ENCODE measurements at regions not wholly inside any gene's neighbourhood (a gene's known extent, or its start where the extent isn't known, plus 50 kb on each side); places are given as distances from the start of the nearest gene placed in this dataset.

- TF ChIP-seq POLR2A (IDR thresholded peaks at IDR 0.05), result no peak
- TF ChIP-seq, protein P1, sequence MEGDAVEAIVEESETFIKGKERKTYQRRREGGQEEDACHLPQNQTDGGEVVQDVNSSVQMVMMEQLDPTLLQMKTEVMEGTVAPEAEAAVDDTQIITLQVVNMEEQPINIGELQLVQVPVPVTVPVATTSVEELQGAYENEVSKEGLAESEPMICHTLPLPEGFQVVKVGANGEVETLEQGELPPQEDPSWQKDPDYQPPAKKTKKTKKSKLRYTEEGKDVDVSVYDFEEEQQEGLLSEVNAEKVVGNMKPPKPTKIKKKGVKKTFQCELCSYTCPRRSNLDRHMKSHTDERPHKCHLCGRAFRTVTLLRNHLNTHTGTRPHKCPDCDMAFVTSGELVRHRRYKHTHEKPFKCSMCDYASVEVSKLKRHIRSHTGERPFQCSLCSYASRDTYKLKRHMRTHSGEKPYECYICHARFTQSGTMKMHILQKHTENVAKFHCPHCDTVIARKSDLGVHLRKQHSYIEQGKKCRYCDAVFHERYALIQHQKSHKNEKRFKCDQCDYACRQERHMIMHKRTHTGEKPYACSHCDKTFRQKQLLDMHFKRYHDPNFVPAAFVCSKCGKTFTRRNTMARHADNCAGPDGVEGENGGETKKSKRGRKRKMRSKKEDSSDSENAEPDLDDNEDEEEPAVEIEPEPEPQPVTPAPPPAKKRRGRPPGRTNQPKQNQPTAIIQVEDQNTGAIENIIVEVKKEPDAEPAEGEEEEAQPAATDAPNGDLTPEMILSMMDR (IDR thresholded peaks at IDR 0.05), result no peak
Observed at GRCh38 chr3:96190024-96190616, 624.3 kb upstream of the EPHA6 start.

All from esophagus squamous epithelium (tissue), 4 donors.